ENCODE measurements at regions not wholly inside any gene's neighbourhood (a gene's known extent, or its start where the extent isn't known, plus 50 kb on each side); places are given as distances from the start of the nearest gene placed in this dataset.
A peak's percentile ranks its signal among the peaks of the same experiment; 100 is the strongest.

DNA sequence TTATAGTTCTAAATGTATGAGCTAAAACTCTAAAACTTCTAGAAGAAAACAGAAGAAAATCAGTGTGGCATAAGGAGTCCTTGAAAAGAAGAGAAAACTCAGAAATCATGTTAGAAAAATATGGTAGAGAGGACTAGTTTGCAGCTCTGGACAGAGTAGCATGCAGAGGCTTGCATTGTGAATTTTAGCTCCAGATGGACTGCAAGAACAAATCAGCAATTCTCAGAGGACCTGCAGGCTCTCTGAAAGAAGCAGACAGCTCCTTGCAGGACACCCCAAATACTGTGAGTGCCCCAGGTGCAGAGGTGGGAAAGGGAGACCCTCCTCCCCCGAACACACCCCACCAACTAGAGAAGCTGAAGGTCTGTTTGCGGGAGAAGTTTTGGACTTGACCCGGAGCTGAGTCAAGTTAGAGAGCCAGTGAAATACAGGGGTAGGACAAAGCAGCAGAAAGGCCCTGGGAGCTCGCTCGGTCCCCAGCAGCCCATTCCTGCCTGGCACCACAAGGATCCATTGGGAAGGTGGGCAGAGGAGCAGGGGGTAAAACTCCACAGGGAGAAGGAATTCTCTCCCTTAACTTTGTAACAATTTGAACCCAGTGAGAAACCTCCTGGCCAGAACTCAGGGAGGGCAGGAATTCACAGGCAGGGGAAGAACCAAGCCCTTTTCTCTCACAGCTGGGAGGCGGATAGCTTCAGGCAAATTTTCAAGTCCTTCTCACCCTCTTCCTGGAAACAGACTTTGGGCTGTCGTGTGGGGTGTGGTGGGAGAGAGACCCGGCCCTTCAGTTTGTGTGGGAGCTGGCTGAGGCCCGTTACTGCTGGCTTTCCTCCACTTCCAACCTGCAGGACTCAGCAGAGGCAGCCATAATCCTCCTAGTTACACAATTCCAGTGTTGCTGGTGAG lies 216.2 kb upstream of the SLC35G4 start:
- no peak overlapping the region for H3K27ac ChIP-seq (ENCODE audit: low read depth, low read length)
- H3K36me3 ChIP-seq (ENCODE audit: control insufficient read depth in 5 of 5, insufficient read depth in 5 of 5, low read length in 5 of 5) = no peaks in the 10 kb centered on the region
- no peaks in the 10 kb centered on the region for H3K27me3 ChIP-seq (ENCODE audit: control insufficient read depth in 5 of 5, insufficient read depth in 4 of 5, low read length in 5 of 5)
- peaks cover 0 to 16% (median 11%) of the 10 kb centered on the region in 5 donors for H3K4me1 ChIP-seq (ENCODE audit: control insufficient read depth in 5 of 5, insufficient read depth in 5 of 5, low read length in 5 of 5)
- no peaks in the 10 kb centered on the region for H3K9me3 ChIP-seq (ENCODE audit: control insufficient read depth in 5 of 5, low read length in 5 of 5)
- peak overlapping the region in 3 of 5 donors; percentile 3 to 45 (median 39) for H3K4me3 ChIP-seq (ENCODE audit: low read depth in 1 of 5, low read length in 5 of 5)
- H3K9ac ChIP-seq (ENCODE audit: low read length in 5 of 5) = peak overlapping the region in 1 of 5 donors; percentile 35

GRCh38 chr18:11392292-11392691 lies 217.1 kb upstream of the SLC35G4 start:
- peaks cover 0 to 16% (median 11%) of the 10 kb centered on the region in 5 donors for H3K4me1 ChIP-seq (ENCODE audit: control insufficient read depth in 5 of 5, insufficient read depth in 5 of 5, low read length in 5 of 5)
- H3K4me3 ChIP-seq (ENCODE audit: low read depth in 1 of 5, low read length in 5 of 5) = no peak overlapping the region
- H3K36me3 ChIP-seq (ENCODE audit: control insufficient read depth in 5 of 5, insufficient read depth in 5 of 5, low read length in 5 of 5) = no peaks in the 10 kb centered on the region
- no peak overlapping the region for H3K27ac ChIP-seq (ENCODE audit: low read depth, low read length)
- H3K27me3 ChIP-seq (ENCODE audit: control insufficient read depth in 5 of 5, insufficient read depth in 4 of 5, low read length in 5 of 5) = no peaks in the 10 kb centered on the region
- H3K9ac ChIP-seq (ENCODE audit: low read length in 5 of 5) = no peak overlapping the region
- no peaks in the 10 kb centered on the region for H3K9me3 ChIP-seq (ENCODE audit: control insufficient read depth in 5 of 5, low read length in 5 of 5)

DNA sequence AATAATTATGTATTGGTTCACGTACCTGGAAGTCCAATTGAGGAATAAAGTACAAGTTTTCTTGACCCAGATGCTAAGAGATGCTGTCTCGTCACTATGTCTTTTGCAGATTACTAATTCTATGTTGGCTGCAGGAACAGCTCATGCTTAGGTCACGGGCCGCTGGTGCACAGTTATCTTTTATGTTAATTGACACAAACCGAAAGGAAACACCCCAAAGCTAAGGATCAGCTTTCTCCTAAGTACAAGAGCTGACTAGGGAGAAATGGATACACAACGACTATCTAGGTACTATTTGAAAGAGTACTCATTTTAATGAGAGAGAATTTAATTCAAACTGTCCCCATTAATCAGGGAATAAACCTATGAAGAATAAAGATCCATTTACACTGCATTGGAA lies 217.7 kb upstream of the SLC35G4 start:
- H3K4me3 ChIP-seq (ENCODE audit: low read depth in 1 of 5, low read length in 5 of 5) = no peak overlapping the region
- no peak overlapping the region for H3K9ac ChIP-seq (ENCODE audit: low read length in 5 of 5)
- H3K27me3 ChIP-seq (ENCODE audit: control insufficient read depth in 5 of 5, insufficient read depth in 4 of 5, low read length in 5 of 5) = no peaks in the 10 kb centered on the region
- H3K9me3 ChIP-seq (ENCODE audit: control insufficient read depth in 5 of 5, low read length in 5 of 5) = no peaks in the 10 kb centered on the region
- H3K36me3 ChIP-seq (ENCODE audit: control insufficient read depth in 5 of 5, insufficient read depth in 5 of 5, low read length in 5 of 5) = no peaks in the 10 kb centered on the region
- no peak overlapping the region for H3K27ac ChIP-seq (ENCODE audit: low read depth, low read length)
- H3K4me1 ChIP-seq (ENCODE audit: control insufficient read depth in 5 of 5, insufficient read depth in 5 of 5, low read length in 5 of 5) = peaks cover 0 to 16% (median 11%) of the 10 kb centered on the region in 5 donors

DNA sequence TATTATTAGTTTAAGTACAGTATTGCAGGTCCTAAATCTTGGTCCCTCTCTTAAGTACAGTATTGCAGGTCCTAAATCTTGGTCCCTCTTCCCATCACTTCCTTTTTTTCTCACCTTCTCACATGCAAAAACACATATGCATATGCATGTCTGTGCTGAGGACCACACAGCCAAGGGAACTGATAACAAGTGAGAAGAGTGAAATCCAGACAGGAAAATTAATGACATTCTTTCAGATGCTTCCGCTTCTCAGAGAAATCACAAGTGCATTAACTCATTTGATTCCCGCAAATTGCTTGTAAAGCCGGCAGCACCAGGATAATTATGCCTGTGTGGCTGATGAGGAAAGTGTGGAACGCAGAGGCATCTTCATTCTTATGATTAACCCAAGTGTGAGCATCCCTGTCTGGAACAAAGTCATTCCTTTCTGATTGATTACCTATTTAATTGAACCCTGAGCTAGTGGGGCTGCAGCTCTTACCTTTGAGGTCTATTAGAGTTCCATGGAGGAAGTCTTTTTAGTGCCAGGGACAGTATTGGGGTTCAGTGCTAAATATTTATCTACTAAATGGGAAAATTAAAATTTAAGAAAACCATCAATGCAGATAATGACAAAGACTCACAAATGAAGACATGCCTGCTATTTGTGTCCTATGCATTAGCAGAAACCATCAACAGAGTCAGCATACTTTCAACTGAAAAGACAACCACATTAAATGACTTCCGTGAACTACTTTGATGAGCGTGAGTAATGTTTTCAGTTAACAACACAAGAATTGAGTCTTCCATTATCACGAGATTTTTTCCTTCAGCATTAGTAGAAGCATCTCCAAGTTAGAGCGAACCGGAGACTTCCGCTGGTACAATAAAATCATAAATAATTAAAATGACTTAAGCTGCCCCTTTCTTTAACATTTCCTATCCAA lies 220.4 kb upstream of the SLC35G4 start:
- no peaks in the 10 kb centered on the region for H3K27me3 ChIP-seq (ENCODE audit: control insufficient read depth in 5 of 5, insufficient read depth in 4 of 5, low read length in 5 of 5)
- H3K4me1 ChIP-seq (ENCODE audit: control insufficient read depth in 5 of 5, insufficient read depth in 5 of 5, low read length in 5 of 5) = peaks cover 0 to 16% (median 11%) of the 10 kb centered on the region in 5 donors
- no peak overlapping the region for H3K27ac ChIP-seq (ENCODE audit: low read depth, low read length)
- no peak overlapping the region for H3K4me3 ChIP-seq (ENCODE audit: low read depth in 1 of 5, low read length in 5 of 5)
- no peaks in the 10 kb centered on the region for H3K36me3 ChIP-seq (ENCODE audit: control insufficient read depth in 5 of 5, insufficient read depth in 5 of 5, low read length in 5 of 5)
- no peak overlapping the region for H3K9ac ChIP-seq (ENCODE audit: low read length in 5 of 5)
- no peaks in the 10 kb centered on the region for H3K9me3 ChIP-seq (ENCODE audit: control insufficient read depth in 5 of 5, low read length in 5 of 5)

- Histone ChIP-seq H3K9me3 (ENCODE audit: control insufficient read depth in 5 of 5, low read length in 5 of 5) (no peaks in the 10 kb centered on the region), H3K27me3 (ENCODE audit: control insufficient read depth in 5 of 5, insufficient read depth in 4 of 5, low read length in 5 of 5) (no peaks in the 10 kb centered on the region), H3K4me1 (ENCODE audit: control insufficient read depth in 5 of 5, insufficient read depth in 5 of 5, low read length in 5 of 5) (peaks cover 0 to 11% (median 5%) of the 10 kb centered on the region in 5 donors), H3K4me3 (ENCODE audit: low read depth in 1 of 5, low read length in 5 of 5) (no peak overlapping the region), H3K36me3 (ENCODE audit: control insufficient read depth in 5 of 5, insufficient read depth in 5 of 5, low read length in 5 of 5) (no peaks in the 10 kb centered on the region), H3K9ac (ENCODE audit: low read length in 5 of 5) (no peak overlapping the region), H3K27ac (ENCODE audit: low read depth, low read length) (no peak overlapping the region)
These were observed 221.5 kb upstream of the SLC35G4 start for GRCh38 chr18:11387880-11388279.

DNA sequence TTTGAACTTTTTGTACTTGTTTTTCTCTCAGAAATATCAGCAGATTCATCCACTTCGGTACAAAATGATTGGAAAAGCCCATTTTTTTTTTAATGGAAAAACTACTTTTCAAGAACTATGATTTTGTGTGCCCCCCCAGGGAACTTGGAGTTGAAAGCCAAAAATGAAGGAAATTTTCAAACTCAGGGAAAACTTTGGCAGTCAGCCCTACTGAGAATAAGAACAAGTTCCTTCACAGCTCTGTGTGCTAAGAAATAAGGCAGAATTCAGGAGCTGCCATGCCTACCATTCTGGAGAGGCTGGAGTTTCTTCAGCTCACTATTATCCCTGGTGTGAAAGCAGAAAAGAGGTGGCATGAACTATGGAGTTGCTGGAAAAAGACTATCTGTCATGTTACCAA lies 226.0 kb upstream of the SLC35G4 start:
- H3K27ac ChIP-seq (ENCODE audit: low read depth, low read length) = no peak overlapping the region
- no peaks in the 10 kb centered on the region for H3K36me3 ChIP-seq (ENCODE audit: control insufficient read depth in 5 of 5, insufficient read depth in 5 of 5, low read length in 5 of 5)
- H3K4me3 ChIP-seq (ENCODE audit: low read depth in 1 of 5, low read length in 5 of 5) = no peak overlapping the region
- no peaks in the 10 kb centered on the region for H3K27me3 ChIP-seq (ENCODE audit: control insufficient read depth in 5 of 5, insufficient read depth in 4 of 5, low read length in 5 of 5)
- H3K9ac ChIP-seq (ENCODE audit: low read length in 5 of 5) = no peak overlapping the region
- H3K4me1 ChIP-seq (ENCODE audit: control insufficient read depth in 5 of 5, insufficient read depth in 5 of 5, low read length in 5 of 5) = peaks cover 0 to 6% (median 0%) of the 10 kb centered on the region in 5 donors
- no peaks in the 10 kb centered on the region for H3K9me3 ChIP-seq (ENCODE audit: control insufficient read depth in 5 of 5, low read length in 5 of 5)

GRCh38 chr18:11380968-11381367 lies 228.4 kb upstream of the SLC35G4 start:
- Histone ChIP-seq H3K27me3 (ENCODE audit: control insufficient read depth in 5 of 5, insufficient read depth in 4 of 5, low read length in 5 of 5) (no peaks in the 10 kb centered on the region), H3K9ac (ENCODE audit: low read length in 5 of 5) (no peak overlapping the region)

GRCh38 chr18:11379660-11380059 lies 229.7 kb upstream of the SLC35G4 start:
- H3K27ac ChIP-seq (ENCODE audit: low read depth, low read length) = no peak overlapping the region
- no peaks in the 10 kb centered on the region for H3K9me3 ChIP-seq (ENCODE audit: control insufficient read depth in 5 of 5, low read length in 5 of 5)
- no peaks in the 10 kb centered on the region for H3K36me3 ChIP-seq (ENCODE audit: control insufficient read depth in 5 of 5, insufficient read depth in 5 of 5, low read length in 5 of 5)
- H3K9ac ChIP-seq (ENCODE audit: low read length in 5 of 5) = no peak overlapping the region
- peaks cover 0 to 6% (median 0%) of the 10 kb centered on the region in 5 donors for H3K4me1 ChIP-seq (ENCODE audit: control insufficient read depth in 5 of 5, insufficient read depth in 5 of 5, low read length in 5 of 5)
- H3K4me3 ChIP-seq (ENCODE audit: low read depth in 1 of 5, low read length in 5 of 5) = no peak overlapping the region
- no peaks in the 10 kb centered on the region for H3K27me3 ChIP-seq (ENCODE audit: control insufficient read depth in 5 of 5, insufficient read depth in 4 of 5, low read length in 5 of 5)

More at GRCh38 chr18:11380968-11381367, 228.4 kb upstream of the SLC35G4 start:
- peaks cover 0 to 6% (median 0%) of the 10 kb centered on the region in 5 donors for H3K4me1 ChIP-seq (ENCODE audit: control insufficient read depth in 5 of 5, insufficient read depth in 5 of 5, low read length in 5 of 5)
- H3K9me3 ChIP-seq (ENCODE audit: control insufficient read depth in 5 of 5, low read length in 5 of 5) = no peaks in the 10 kb centered on the region
- H3K27ac ChIP-seq (ENCODE audit: low read depth, low read length) = no peak overlapping the region
- no peaks in the 10 kb centered on the region for H3K36me3 ChIP-seq (ENCODE audit: control insufficient read depth in 5 of 5, insufficient read depth in 5 of 5, low read length in 5 of 5)
- H3K4me3 ChIP-seq (ENCODE audit: low read depth in 1 of 5, low read length in 5 of 5) = no peak overlapping the region

DNA sequence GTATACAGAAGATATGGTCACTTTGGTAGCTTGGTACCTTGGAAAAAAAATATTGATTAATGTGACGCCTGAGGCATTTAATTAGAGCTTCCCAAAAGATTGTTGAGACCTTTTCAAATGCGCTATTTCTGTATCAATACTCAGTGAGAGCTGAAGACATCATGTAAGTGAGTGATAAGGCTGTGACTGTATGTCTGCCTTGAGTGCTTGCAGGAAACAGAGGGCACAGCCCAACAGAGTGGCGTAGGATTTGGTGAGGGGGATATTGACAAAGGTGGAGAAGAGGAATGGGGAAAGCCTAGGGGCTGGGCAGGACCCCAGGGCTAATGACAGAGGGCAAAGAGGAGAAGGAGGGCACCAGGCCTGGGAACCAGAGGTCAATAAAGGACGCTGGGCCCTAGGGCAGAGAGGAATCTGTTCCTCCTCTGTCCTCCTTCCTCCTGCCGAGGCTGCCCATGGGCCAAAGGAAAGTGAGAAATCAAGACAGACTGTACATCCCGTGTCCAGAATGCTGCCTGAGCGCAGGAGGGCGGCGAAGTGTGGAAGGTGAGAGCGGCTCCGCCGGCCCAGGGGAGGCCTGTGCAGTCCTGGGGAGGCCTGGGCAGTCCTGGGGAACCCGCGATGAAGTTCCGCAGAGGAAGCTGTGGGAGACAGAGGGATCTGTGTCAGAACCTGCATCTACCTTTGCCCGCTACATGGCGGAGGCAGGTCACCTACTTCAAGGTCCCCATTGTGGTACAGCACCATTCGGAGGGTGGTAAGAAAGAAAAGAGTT lies 228.6 kb upstream of the PIEZO2 start:
- Histone ChIP-seq H3K9me3 (ENCODE audit: control insufficient read depth in 5 of 5, low read length in 5 of 5) (no peaks in the 10 kb centered on the region), H3K9ac (ENCODE audit: low read length in 5 of 5) (no peak overlapping the region), H3K36me3 (ENCODE audit: control insufficient read depth in 5 of 5, insufficient read depth in 5 of 5, low read length in 5 of 5) (no peaks in the 10 kb centered on the region), H3K4me3 (ENCODE audit: low read depth in 1 of 5, low read length in 5 of 5) (no peak overlapping the region), H3K27ac (ENCODE audit: low read depth, low read length) (no peak overlapping the region), H3K4me1 (ENCODE audit: control insufficient read depth in 5 of 5, insufficient read depth in 5 of 5, low read length in 5 of 5) (no peaks in the 10 kb centered on the region), H3K27me3 (ENCODE audit: control insufficient read depth in 5 of 5, insufficient read depth in 4 of 5, low read length in 5 of 5) (no peaks in the 10 kb centered on the region)

Measured in subcutaneous abdominal adipose tissue (tissue), 5 donors.